Activated CD4-positive, CD25-positive, alpha-beta regulatory T cell treated with anti-CD3 and anti-CD28 coated beads, Interleukin-2, amount 50 U/mL, for 72 hours (primary cell): ENCODE measurements at regions not wholly inside any gene's neighbourhood (a gene's known extent, or its start where the extent isn't known, plus 50 kb on each side); places are given as distances from the start of the nearest gene placed in this dataset.

ENCODE experiments used
- DNase-seq: peaks from one replicate; pipeline ENCODE4 v3.0.0; 2021

GRCh38 chr2:30371772-30372373 is 75.2 kb upstream of the LCLAT1 start:
- DNase-seq, result no peak

- DNase-seq, result no peak
Measured at GRCh38 chr2:30372826-30373225, 74.2 kb upstream of the LCLAT1 start.

GRCh38 chr2:30373881-30374302 is 73.2 kb upstream of the LCLAT1 start:
- no peak for DNase-seq

- no peak for DNase-seq
Measured at GRCh38 chr2:30374380-30374779, 72.7 kb upstream of the LCLAT1 start.

- DNase-seq, result no peak
Measured at GRCh38 chr2:30375915-30376314, 71.1 kb upstream of the LCLAT1 start.

GRCh38 chr2:30379481-30379880 is 67.6 kb upstream of the LCLAT1 start:
- DNase-seq, result no peak

GRCh38 chr2:30380824-30381223 is 66.2 kb upstream of the LCLAT1 start:
- no peak for DNase-seq

GRCh38 chr2:30382162-30382783 is 64.8 kb upstream of the LCLAT1 start:
- no peak for DNase-seq

GRCh38 chr2:30382995-30383394 is 64.1 kb upstream of the LCLAT1 start:
- DNase-seq, result no peak

- DNase-seq, result no peak
Measured at GRCh38 chr2:30385327-30385726, 61.7 kb upstream of the LCLAT1 start.

GRCh38 chr2:30392097-30392496 is 54.9 kb upstream of the LCLAT1 start:
- no peak for DNase-seq

GRCh38 chr2:30393510-30393909 is 53.5 kb upstream of the LCLAT1 start:
- no peak for DNase-seq

GRCh38 chr2:30394096-30394495 is 53.0 kb upstream of the LCLAT1 start:
- DNase-seq, result no peak

- DNase-seq, result no peak
Measured at GRCh38 chr2:30396436-30397232, 50.4 kb upstream of the LCLAT1 start.
